ENCODE measurements at regions not wholly inside any gene's neighbourhood (a gene's known extent, or its start where the extent isn't known, plus 50 kb on each side); places are given as distances from the start of the nearest gene placed in this dataset.

GRCh38 chr5:58117542-58117941, 342.3 kb downstream of the PLK2 start:
- TF ChIP-seq SRF (IDR thresholded peaks at IDR 0.05; ENCODE audit: low read depth, low read length), result no peak
- TF ChIP-seq SIN3A (conservative IDR thresholded peaks at IDR 0.05 in 1 of 2, IDR thresholded peaks at IDR 0.05 in 1 of 2; ENCODE audit: low read depth in 1 of 2, low read length in 2 of 2), result no peak
- H2BK12ac ChIP-seq (ENCODE audit: low read depth, low read length), result no peak overlapping the region
- H2BK120ac ChIP-seq (replicated peaks; ENCODE audit: low read depth, low read length), result no peak overlapping the region
- no peak overlapping the region for H3K4me2 ChIP-seq (ENCODE audit: insufficient read depth in 1 of 2, low read depth in 2 of 2, low read length in 2 of 2)
- no peak overlapping the region for H2AK5ac ChIP-seq (ENCODE audit: low read depth, low read length)
- H2AFZ ChIP-seq (ENCODE audit: low read length), result no peak overlapping the region
- no peaks in the 10 kb centered on the region for H3K79me1 ChIP-seq (ENCODE audit: low read depth, low read length)
- no peak overlapping the region for H4K8ac ChIP-seq (ENCODE audit: extremely low read depth, insufficient read depth, low read length)
- DNase-seq (ENCODE audit: low read depth in 1 of 2, low spot score in 2 of 2) (no peak), FAIRE-seq (no peak)
- H2BK15ac ChIP-seq (ENCODE audit: low read length), result no peak overlapping the region
- no peak overlapping the region for H4K5ac ChIP-seq (ENCODE audit: insufficient read length, low read depth, low read length)
- H4K91ac ChIP-seq (replicated peaks; ENCODE audit: insufficient read length, low read length), result no peak overlapping the region
- H4K20me1 ChIP-seq (replicated peaks in 1 of 2; ENCODE audit: control insufficient read depth in 1 of 2, insufficient read depth in 2 of 2, low read length in 2 of 2), result no peaks in the 10 kb centered on the region
- no peak overlapping the region for H3K9ac ChIP-seq (replicated peaks in 1 of 4; ENCODE audit: extremely low read depth in 1 of 4, low read depth in 3 of 4, low read length in 3 of 4)
- ChIA-PET CTCF (ENCODE audit: partially characterized antibody) (no interaction called here), POLR2A (ENCODE audit: partially characterized antibody) (no interaction called here)
- no peaks in the 10 kb centered on the region for H3K27me3 ChIP-seq (replicated peaks in 1 of 4; ENCODE audit: control insufficient read depth in 3 of 4, extremely low read depth in 1 of 4, insufficient read depth in 3 of 4, low read length in 3 of 4)
- H3K23ac ChIP-seq (ENCODE audit: insufficient read length), result no peak overlapping the region
- no peak overlapping the region for H3K4ac ChIP-seq (replicated peaks; ENCODE audit: insufficient read length, low read depth, low read length)
- no peaks in the 10 kb centered on the region for H3K36me3 ChIP-seq (ENCODE audit: control insufficient read depth in 2 of 4, insufficient read depth in 4 of 4, low read length in 3 of 4)
- H3K4me3 ChIP-seq (ENCODE audit: extremely low read depth in 1 of 4, insufficient read depth in 2 of 4, low read depth in 3 of 4, low read length in 4 of 4), result no peak overlapping the region
- no peaks in the 10 kb centered on the region for H3K9me3 ChIP-seq (ENCODE audit: insufficient read depth in 2 of 2, low read depth in 1 of 2, low read length in 1 of 2)
- H3K23me2 ChIP-seq (ENCODE audit: low read depth, low read length), result no peaks in the 10 kb centered on the region; the same call in 1 of the 2 replicates
- no peak overlapping the region for H3K18ac ChIP-seq (ENCODE audit: extremely low read depth, low read length)
- H3K4me1 ChIP-seq (replicated peaks in 1 of 4; ENCODE audit: control insufficient read depth in 3 of 4, insufficient read depth in 4 of 4, low read length in 3 of 4), result no peaks in the 10 kb centered on the region
- 88% methylated on average over 2 of the region's 2 CpGs; no CpG with 5 or more reads in 1 of the 2 experiments for WGBS, 2 experiments (ENCODE audit: extremely low coverage in 1 of 2, insufficient coverage in 1 of 2, insufficient read length in 1 of 2, insufficient replicate concordance in 2 of 2, low coverage in 1 of 2, low lambda C conversion rate in 2 of 2, missing lambda C conversion rate in 1 of 2)
- no peak overlapping the region for H3K14ac ChIP-seq (ENCODE audit: insufficient read length)
- no peak overlapping the region for H3K27ac ChIP-seq (ENCODE audit: low read depth, low read length)
- H3K56ac ChIP-seq (replicated peaks; ENCODE audit: insufficient read length, low read depth, low read length), result no peak overlapping the region
- no peak overlapping the region for H2BK5ac ChIP-seq (ENCODE audit: low read depth, low read length)
- H3K79me2 ChIP-seq (ENCODE audit: control insufficient read depth in 1 of 2, insufficient read depth in 2 of 2, low read length in 2 of 2), result no peaks in the 10 kb centered on the region
- no peak overlapping the region for H2BK20ac ChIP-seq (ENCODE audit: low read length)

All from H1 (cell line).